MCF 10A (cell line): ENCODE measurements at regions not wholly inside any gene's neighbourhood (a gene's known extent, or its start where the extent isn't known, plus 50 kb on each side); places are given as distances from the start of the nearest gene placed in this dataset.

ENCODE experiments used
- BruUV-seq: library from RNA; stranded (reverse); fragments of 400-500 nt; replicated peaks from 2 replicates; lab custom pipeline; 2021; lab: Mats Ljungman, UMichigan
- CTCF ChIA-PET: fragments of 300-600 bp; sonication (Branson Sonifier 250); formaldehyde crosslinking; extraction: SDS; loops from one replicate; lab custom pipeline; 2021; ENCODE audit warnings: antibody characterized with exemption, inconsistent platforms; lab: Yijun Ruan, JAX
- POLR2A ChIA-PET: fragments of 300-600, 350-650 bp; sonication (Branson Sonifier 250); formaldehyde crosslinking; extraction: SDS; loops from one replicate; lab custom pipeline; 2020; ENCODE audit warnings: antibody characterized with exemption, inconsistent platforms; lab: Yijun Ruan, JAX
- DNase-seq: peaks from one replicate; pipeline ENCODE4 v3.0.0-alpha.2; 2018; ENCODE audit not compliant: unreplicated experiment
- H3K27ac Mint-ChIP-seq: one replicate; pipeline ENCODE4 v1.8.0; 2022; ENCODE audit warnings: mild to moderate bottlenecking, low read depth, mixed read lengths; ENCODE audit not compliant: unreplicated experiment
- H3K27me3 Mint-ChIP-seq: one replicate; pipeline ENCODE4 v1.8.0; 2022; ENCODE audit warnings: mixed read lengths; ENCODE audit not compliant: insufficient read depth, unreplicated experiment
- H3K36me3 Mint-ChIP-seq: one replicate; pipeline ENCODE4 v1.8.0; 2022; ENCODE audit warnings: mild to moderate bottlenecking, moderate library complexity, mixed read lengths; ENCODE audit not compliant: insufficient read depth, unreplicated experiment
- H3K4me1 Mint-ChIP-seq: one replicate; pipeline ENCODE4 v1.8.0; 2022; ENCODE audit warnings: mixed read lengths; ENCODE audit not compliant: insufficient read depth, unreplicated experiment
- H3K4me3 Mint-ChIP-seq: one replicate; pipeline ENCODE4 v1.8.0; 2022; ENCODE audit warnings: mild to moderate bottlenecking, moderate library complexity, mixed read lengths; ENCODE audit not compliant: unreplicated experiment
- H3K9me3 Mint-ChIP-seq: one replicate; pipeline ENCODE4 v1.8.0; 2022; ENCODE audit warnings: mixed read lengths; ENCODE audit not compliant: unreplicated experiment
- CTCF ChIP-seq: fragments of 200-600 bp; IDR thresholded peaks from one replicate; pipeline ENCODE4 v1.8.0; 2022; ENCODE audit warnings: antibody characterized with exemption, mild to moderate bottlenecking; ENCODE audit not compliant: unreplicated experiment
- intact Hi-C: fragments of 100-400 bp; cut with micrococcal nuclease; formaldehyde crosslinking; loops from 2 replicates; pipeline ENCODE4 v1.14.1; 2022

- H3K4me1 Mint-ChIP-seq: no peaks in the 10 kb centered on the region
- H3K9me3 Mint-ChIP-seq: peaks cover 15% of the 10 kb centered on the region
- TF ChIP-seq CTCF: no peak
- no peaks in the 10 kb centered on the region for H3K27me3 Mint-ChIP-seq
- ChIA-PET POLR2A (no interaction called here), CTCF (no interaction called here)
- no TSS peak for BruUV-seq
- no peak for DNase-seq
- no peak overlapping the region for H3K27ac Mint-ChIP-seq
- intact Hi-C loops: no loop called here
- H3K36me3 Mint-ChIP-seq: no peaks in the 10 kb centered on the region
- H3K4me3 Mint-ChIP-seq: no peak overlapping the region
Measured at GRCh38 chr15:25611603-25612002, 172.8 kb upstream of the UBE3A start.

DNA sequence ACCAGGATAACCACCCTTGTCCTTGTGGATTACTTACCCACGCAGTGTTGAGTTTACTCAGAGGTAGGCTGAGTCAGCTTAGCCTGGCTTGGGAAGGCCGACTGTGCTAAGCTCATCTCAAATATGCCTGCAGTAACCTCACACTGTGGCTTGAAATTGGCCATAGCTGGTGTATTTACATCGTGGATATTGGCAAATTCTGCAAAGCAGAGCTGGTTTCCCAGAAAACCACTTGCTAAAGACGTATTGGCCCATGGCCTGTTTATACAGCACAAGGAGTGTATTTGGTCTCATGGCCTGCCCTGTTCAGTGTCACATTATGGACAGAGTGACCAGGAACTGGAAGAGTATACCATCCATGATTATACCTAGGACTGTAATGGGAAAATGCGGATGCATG lies 170.5 kb upstream of the UBE3A start:
- no TSS peak for BruUV-seq
- no peaks in the 10 kb centered on the region for H3K27me3 Mint-ChIP-seq
- intact Hi-C loops: no loop called here
- peaks cover 23% of the 10 kb centered on the region for H3K9me3 Mint-ChIP-seq
- no peak overlapping the region for H3K27ac Mint-ChIP-seq
- TF ChIP-seq CTCF: no peak
- no peak for DNase-seq
- ChIA-PET CTCF (no interaction called here), POLR2A (no interaction called here)
- H3K4me3 Mint-ChIP-seq: no peak overlapping the region
- H3K36me3 Mint-ChIP-seq: no peaks in the 10 kb centered on the region
- no peaks in the 10 kb centered on the region for H3K4me1 Mint-ChIP-seq

- intact Hi-C loops: no loop called here
- no peak for TF ChIP-seq CTCF
- DNase-seq: no peak
- Mint-ChIP-seq H3K4me1 (no peaks in the 10 kb centered on the region), H3K4me3 (no peak overlapping the region), H3K36me3 (no peaks in the 10 kb centered on the region), H3K27me3 (no peaks in the 10 kb centered on the region), H3K9me3 (peaks cover 28% of the 10 kb centered on the region), H3K27ac (no peak overlapping the region)
- POLR2A ChIA-PET: no interaction called here
- no TSS peak for BruUV-seq
- CTCF ChIA-PET: no interaction called here
Measured at GRCh38 chr15:25608926-25609325, 170.1 kb upstream of the UBE3A start.

DNA sequence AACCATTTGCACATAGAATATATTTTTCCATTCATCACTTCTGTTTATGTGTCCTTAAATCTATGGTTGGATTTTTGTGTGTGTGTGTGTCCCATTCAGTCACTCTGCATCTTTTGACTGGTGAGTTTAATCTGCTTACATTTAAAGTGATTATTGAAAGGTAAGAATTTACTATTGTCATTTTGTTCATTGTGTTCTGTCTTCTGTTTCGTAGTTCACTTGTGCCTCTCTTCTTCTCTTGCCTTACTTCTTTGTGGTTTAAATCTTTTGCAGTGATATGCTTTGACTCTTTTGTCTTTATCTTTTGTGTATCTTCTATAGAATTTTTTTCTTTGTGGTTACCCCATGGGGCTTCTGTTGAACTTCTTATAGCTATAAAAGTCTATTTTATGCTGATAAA lies 166.3 kb upstream of the UBE3A start:
- POLR2A ChIA-PET: no interaction called here
- Mint-ChIP-seq H3K4me3 (no peak overlapping the region), H3K4me1 (no peaks in the 10 kb centered on the region), H3K9me3 (peaks cover 58% of the 10 kb centered on the region), H3K36me3 (no peaks in the 10 kb centered on the region), H3K27ac (no peak overlapping the region), H3K27me3 (no peaks in the 10 kb centered on the region)
- intact Hi-C loops: no loop called here
- no peak for TF ChIP-seq CTCF
- no TSS peak for BruUV-seq
- CTCF ChIA-PET: no interaction called here
- DNase-seq: no peak
